Panc1 (cell line): ENCODE measurements at regions not wholly inside any gene's neighbourhood (a gene's known extent, or its start where the extent isn't known, plus 50 kb on each side); places are given as distances from the start of the nearest gene placed in this dataset.

Experiments used
- ATAC-seq: fragments of 200-7000 bp; cut with Tn5 transposase; 2 replicates; pipeline ENCODE4 v1.9.1; 2020; ENCODE audit warnings: mild to moderate bottlenecking, moderate library complexity
- BruUV-seq: library from RNA; stranded (reverse); fragments of 400-500 nt; replicated peaks from 2 replicates; lab custom pipeline; 2021; lab: Mats Ljungman, UMichigan
- CTCF ChIA-PET: fragments of 300-600 bp; sonication (Branson Sonifier 250); formaldehyde crosslinking; loops from one replicate; lab custom pipeline; 2022; ENCODE audit warnings: antibody characterized with exemption; lab: Charles Lee
- POLR2A ChIA-PET: fragments of 300-600 bp; sonication (Branson Sonifier 250); formaldehyde crosslinking; loops from one replicate; lab custom pipeline; 2022; ENCODE audit warnings: antibody characterized with exemption; lab: Charles Lee
- DNase-seq: peaks from one replicate; pipeline ENCODE4 v3.0.0-alpha.2; 2010; ENCODE audit warnings: low read depth, low spot score
- H3K27ac ChIP-seq: 2 replicates; pipeline ENCODE4 v1.5.1; 2011; ENCODE audit warnings: mild to moderate bottlenecking, low read length, inconsistent platforms
- H3K27me3 ChIP-seq: fragments of 200-500 bp; sonication (Bioruptor generic); 2 replicates; pipeline ENCODE4 v1.6.0; 2014; ENCODE audit warnings: low read length, inconsistent platforms; ENCODE audit not compliant: control insufficient read depth, insufficient read depth
- H3K36me3 ChIP-seq: fragments of 200-500 bp; sonication (Bioruptor generic); 2 replicates; pipeline ENCODE4 v1.5.1; 2014; ENCODE audit warnings: inconsistent platforms, mild to moderate bottlenecking, low read length, moderate library complexity; ENCODE audit not compliant: control insufficient read depth, insufficient read depth
- H3K4me1 ChIP-seq: 2 replicates; pipeline ENCODE4 v1.5.1; 2011; ENCODE audit warnings: inconsistent platforms, mild to moderate bottlenecking, low read length, moderate library complexity; ENCODE audit not compliant: control insufficient read depth, insufficient read depth
- H3K4me3 ChIP-seq, 2 experiments: 2 replicates each; pipeline ENCODE4 v1.5.1; 2011 to 2012; ENCODE audit warnings: low read depth in 2 of 2, low read length in 2 of 2, mild to moderate bottlenecking in 2 of 2, inconsistent platforms in 1 of 2, moderate library complexity in 1 of 2
- H3K9me3 ChIP-seq: fragments of 200-500 bp; sonication (Bioruptor generic); 2 replicates; pipeline ENCODE4 v1.5.1; 2014; ENCODE audit warnings: low read depth, mild to moderate bottlenecking, inconsistent platforms, low read length, moderate library complexity; ENCODE audit not compliant: control insufficient read depth, insufficient read depth
- CTCF ChIP-seq: fragments of 450-650 bp; IDR thresholded peaks from 2 replicates; pipeline ENCODE4 v1.5.1; 2017; ENCODE audit warnings: mild to moderate bottlenecking
- POLR2AphosphoS5 ChIP-seq: IDR thresholded peaks from 2 replicates; pipeline ENCODE4 v1.6.1; 2012; ENCODE audit warnings: mild to moderate bottlenecking, low read depth, low read length, moderate library complexity
- REST ChIP-seq, 2 experiments: IDR thresholded peaks; 2 replicates each; pipeline ENCODE4 v1.6.1; 2011 to 2012; ENCODE audit warnings: low read depth in 2 of 2, control low read depth in 1 of 2, low read length in 1 of 2, mild to moderate bottlenecking in 1 of 2, moderate library complexity in 1 of 2; ENCODE audit not compliant: insufficient read depth in 1 of 2
- SIN3A ChIP-seq: IDR thresholded peaks from 2 replicates; pipeline ENCODE4 v1.6.1; 2012; ENCODE audit warnings: low read depth, mild to moderate bottlenecking, low read length, moderate library complexity, borderline replicate concordance; ENCODE audit not compliant: insufficient read depth
- TCF7L2 ChIP-seq: IDR thresholded peaks from 2 replicates; pipeline ENCODE4 v1.6.1; 2011; ENCODE audit warnings: mild to moderate bottlenecking, low read depth, low read length, inconsistent platforms
- in situ Hi-C: cut with HindIII; loops from 2 replicates; pipeline ENCODE4 v1.10.0; 2016; ENCODE audit warnings: low sequenced_read_pairs, low pct_unique_long_range_greater_than_20kb
- intact Hi-C: fragments of 100-400 bp; cut with micrococcal nuclease; formaldehyde crosslinking; loops from one replicate; pipeline ENCODE4 v1.10.0; 2022; ENCODE audit not compliant: unreplicated experiment

GRCh38 chr3:163957072-163957471 is 1121.2 kb downstream of the SI start:
- no peaks in the 10 kb centered on the region for H3K36me3 ChIP-seq
- intact Hi-C loops (no loop called here), in situ Hi-C loops (no loop called here)
- no peaks in the 10 kb centered on the region for H3K27me3 ChIP-seq
- CTCF ChIA-PET: no interaction called here
- no peak for TF ChIP-seq REST (IDR thresholded peaks at IDR 0.05; ENCODE audit: insufficient read depth in 1 of 2, low read depth in 2 of 2, low read length in 1 of 2)
- no peak for TF ChIP-seq TCF7L2
- TF ChIP-seq POLR2AphosphoS5: no peak
- no peak for TF ChIP-seq CTCF
- TF ChIP-seq SIN3A: no peak
- no peak overlapping the region for H3K4me3 ChIP-seq
- H3K4me1 ChIP-seq: no peaks in the 10 kb centered on the region
- H3K27ac ChIP-seq: no peak overlapping the region
- DNase-seq (no peak), ATAC-seq (no peak)
- POLR2A ChIA-PET: no interaction called here
- no peaks in the 10 kb centered on the region for H3K9me3 ChIP-seq
- BruUV-seq: no TSS peak

GRCh38 chr3:163953526-163953925 is 1124.8 kb downstream of the SI start:
- DNase-seq (no peak), ATAC-seq (no peak)
- CTCF ChIA-PET: no interaction called here
- no TSS peak for BruUV-seq
- intact Hi-C loops: no loop called here
- Histone ChIP-seq H3K4me3 (no peak overlapping the region), H3K4me1 (no peaks in the 10 kb centered on the region), H3K27ac (no peak overlapping the region), H3K27me3 (no peaks in the 10 kb centered on the region), H3K9me3 (no peaks in the 10 kb centered on the region), H3K36me3 (no peaks in the 10 kb centered on the region)
- POLR2A ChIA-PET: no interaction called here
- in situ Hi-C loops: no loop called here
- TF ChIP-seq REST (IDR thresholded peaks at IDR 0.05; ENCODE audit: insufficient read depth in 1 of 2, low read depth in 2 of 2, low read length in 1 of 2): no peak
- TF ChIP-seq TCF7L2: no peak
- TF ChIP-seq SIN3A: no peak
- no peak for TF ChIP-seq CTCF
- TF ChIP-seq POLR2AphosphoS5: no peak
